ENCODE measurements at regions not wholly inside any gene's neighbourhood (a gene's known extent, or its start where the extent isn't known, plus 50 kb on each side); places are given as distances from the start of the nearest gene placed in this dataset.

- no peak for ATAC-seq (ENCODE audit: low FRiP score in 2 of 2)
- H3K4me1 ChIP-seq: no peaks in the 10 kb centered on the region
- H3K27ac ChIP-seq: no peak overlapping the region
- H3K27me3 ChIP-seq: no peaks in the 10 kb centered on the region
- TF ChIP-seq POLR2AphosphoS5 (IDR thresholded peaks at IDR 0.05): no peak
- no peak for TF ChIP-seq POLR2A (IDR thresholded peaks at IDR 0.05)
- no peak for TF ChIP-seq CTCF (IDR thresholded peaks at IDR 0.05)
- TF ChIP-seq EP300 (IDR thresholded peaks at IDR 0.05): no peak
- no peaks in the 10 kb centered on the region for H3K36me3 ChIP-seq
- no peak for DNase-seq
- H3K4me3 ChIP-seq: no peak overlapping the region
- no peaks in the 10 kb centered on the region for H3K9me3 ChIP-seq
Measured at GRCh38 chr12:84704856-84705255, 207.7 kb downstream of the SLC6A15 start.

- ATAC-seq (ENCODE audit: low FRiP score in 2 of 2) (no peak), DNase-seq (no peak)
- Histone ChIP-seq H3K4me3 (no peak overlapping the region), H3K4me1 (no peaks in the 10 kb centered on the region), H3K27me3 (no peaks in the 10 kb centered on the region), H3K36me3 (no peaks in the 10 kb centered on the region), H3K9me3 (no peaks in the 10 kb centered on the region), H3K27ac (no peak overlapping the region)
- TF ChIP-seq POLR2AphosphoS5 (IDR thresholded peaks at IDR 0.05): no peak
- TF ChIP-seq EP300 (IDR thresholded peaks at IDR 0.05): no peak
- TF ChIP-seq CTCF (IDR thresholded peaks at IDR 0.05): no peak
- no peak for TF ChIP-seq POLR2A (IDR thresholded peaks at IDR 0.05)
- WGBS, 2 donors: 72 to 74% methylated on average over 2 of the region's 2 CpGs
Measured at GRCh38 chr12:84702001-84702400, 210.6 kb downstream of the SLC6A15 start.

- no peak overlapping the region for H3K27ac ChIP-seq
- no peaks in the 10 kb centered on the region for H3K9me3 ChIP-seq
- no peaks in the 10 kb centered on the region for H3K36me3 ChIP-seq
- 74 to 77% methylated on average over 3 of the region's 3 CpGs for WGBS, 2 donors
- no peaks in the 10 kb centered on the region for H3K4me1 ChIP-seq
- no peak for DNase-seq
- no peak for ATAC-seq (ENCODE audit: low FRiP score in 2 of 2)
- no peak overlapping the region for H3K4me3 ChIP-seq
- no peaks in the 10 kb centered on the region for H3K27me3 ChIP-seq
- TF ChIP-seq EP300 (IDR thresholded peaks at IDR 0.05) (no peak), CTCF (IDR thresholded peaks at IDR 0.05) (no peak), POLR2AphosphoS5 (IDR thresholded peaks at IDR 0.05) (no peak), POLR2A (IDR thresholded peaks at IDR 0.05) (no peak)
Measured at GRCh38 chr12:84701041-84701440, 211.6 kb downstream of the SLC6A15 start.

DNA sequence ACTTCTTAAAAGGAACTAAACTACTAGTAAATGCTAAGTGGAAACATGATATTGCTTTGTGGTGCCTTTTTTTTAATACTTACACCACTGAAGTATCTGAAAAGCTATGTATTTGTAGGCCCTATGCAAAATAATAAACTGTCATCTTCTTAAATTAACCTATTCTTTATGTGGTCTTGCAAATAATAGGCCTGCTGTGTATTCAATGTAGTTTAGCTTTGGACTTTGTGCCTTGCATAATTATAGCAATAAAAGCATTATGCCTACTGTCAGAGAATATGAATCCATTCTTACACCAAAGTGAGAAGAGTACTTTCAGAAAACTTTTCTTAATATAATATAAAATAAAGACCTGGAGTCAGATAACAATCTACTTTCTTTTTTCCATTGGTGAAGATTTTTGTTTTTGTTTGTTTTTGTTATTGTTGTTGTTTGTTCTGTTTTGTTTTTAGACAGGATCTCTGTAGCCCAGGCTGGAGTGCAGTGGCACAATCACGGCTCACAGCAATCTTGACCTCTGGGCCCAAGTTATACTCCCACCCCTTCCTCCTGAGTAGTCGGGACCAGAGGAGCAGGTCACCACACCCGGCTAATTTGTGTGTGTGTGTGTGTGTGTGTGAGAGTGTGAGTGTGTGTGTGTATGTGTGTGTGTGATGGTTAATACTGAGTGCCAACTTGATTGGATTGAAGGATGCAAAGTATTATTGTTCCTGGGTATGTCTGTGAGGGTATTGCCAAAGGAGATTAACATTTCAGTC lies 213.8 kb downstream of the SLC6A15 start:
- Histone ChIP-seq H3K36me3 (no peaks in the 10 kb centered on the region), H3K27me3 (no peaks in the 10 kb centered on the region), H3K9me3 (no peaks in the 10 kb centered on the region), H3K27ac (no peak overlapping the region), H3K4me3 (no peak overlapping the region), H3K4me1 (no peaks in the 10 kb centered on the region)
- DNase-seq: no peak
- TF ChIP-seq CTCF (IDR thresholded peaks at IDR 0.05) (no peak), POLR2A (IDR thresholded peaks at IDR 0.05) (no peak), POLR2AphosphoS5 (IDR thresholded peaks at IDR 0.05) (no peak), EP300 (IDR thresholded peaks at IDR 0.05) (no peak)
- ATAC-seq (ENCODE audit: low FRiP score in 2 of 2): no peak
- WGBS, 2 donors: 71 to 80% methylated on average over 3 of the region's 3 CpGs

DNA sequence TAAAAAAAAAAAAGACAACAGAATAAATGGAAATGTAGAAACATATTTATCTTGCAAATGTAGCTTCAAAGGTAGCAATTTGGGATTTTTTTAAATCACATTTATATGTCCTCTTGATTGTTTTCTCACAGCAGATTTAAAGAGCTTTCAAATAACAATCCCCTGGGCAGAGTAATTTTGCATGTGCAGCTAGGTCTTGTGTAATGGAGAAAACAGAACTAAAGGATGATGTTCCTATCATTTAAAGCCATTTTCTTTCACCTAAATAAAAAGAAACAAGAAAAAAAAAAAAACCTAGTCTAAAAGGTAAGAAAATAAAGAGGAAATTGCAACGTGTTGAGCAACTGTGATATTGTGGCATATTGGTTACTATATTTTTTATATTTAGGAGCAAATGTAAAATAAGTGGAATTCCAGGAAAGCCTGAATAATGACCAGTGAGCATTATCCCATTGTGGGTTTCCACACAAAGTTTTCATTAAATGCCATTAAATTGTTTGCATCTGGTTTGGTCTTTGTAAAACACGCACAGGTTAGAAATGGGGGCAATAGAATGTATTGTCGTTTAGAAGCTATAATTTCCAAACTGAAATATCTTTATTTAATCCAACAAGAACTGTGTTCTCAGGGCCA lies 215.6 kb downstream of the SLC6A15 start:
- H3K9me3 ChIP-seq: no peaks in the 10 kb centered on the region
- H3K4me1 ChIP-seq: no peaks in the 10 kb centered on the region
- no peak for DNase-seq
- no peaks in the 10 kb centered on the region for H3K27me3 ChIP-seq
- no peak overlapping the region for H3K27ac ChIP-seq
- H3K4me3 ChIP-seq: no peak overlapping the region
- no peak for TF ChIP-seq POLR2A (IDR thresholded peaks at IDR 0.05)
- no peak for TF ChIP-seq CTCF (IDR thresholded peaks at IDR 0.05)
- no peak for TF ChIP-seq POLR2AphosphoS5 (IDR thresholded peaks at IDR 0.05)
- TF ChIP-seq EP300 (IDR thresholded peaks at IDR 0.05): no peak
- ATAC-seq (ENCODE audit: low FRiP score in 2 of 2): no peak
- H3K36me3 ChIP-seq: no peaks in the 10 kb centered on the region
- WGBS, 2 donors: 51 to 70% methylated on average over 3 of the region's 3 CpGs

Measured in upper lobe of left lung (tissue), 6 donors.